T-cell (primary cell): ENCODE measurements at regions not wholly inside any gene's neighbourhood (a gene's known extent, or its start where the extent isn't known, plus 50 kb on each side); places are given as distances from the start of the nearest gene placed in this dataset.

ENCODE experiments used
- ATAC-seq, 4 experiments: fragments of 200-7000 bp in 3 of 4; fragments of 150-1000 bp in 1 of 4; cut with Tn5 transposase; replicated peaks in 1 of 4; 1 replicate in 3 of 4; 2 replicates in 1 of 4; pipeline ENCODE4 v1.10.0; 2021; ENCODE audit warnings: moderate library complexity in 3 of 4, mild to moderate bottlenecking in 2 of 4, moderate number of reproducible peaks in 1 of 4
- CTCF ChIA-PET, 2 donors: fragments of 300-600 bp; sonication (Branson Sonifier 250); formaldehyde crosslinking; loops; one replicate each; lab custom pipeline; 2022; ENCODE audit warnings: antibody characterized with exemption in 2 of 2; lab: Charles Lee
- POLR2A ChIA-PET, 2 donors: fragments of 300-600 bp; sonication (Branson Sonifier 250); formaldehyde crosslinking; loops; one replicate each; lab custom pipeline; 2022; ENCODE audit warnings: antibody characterized with exemption in 2 of 2; lab: Charles Lee
- DNase-seq, 35 experiments: peaks; one replicate each; pipeline versions ENCODE4 v3.0.0 to v3.0.0-alpha.2; 2013 to 2023
- H3K27ac ChIP-seq: one replicate; pipeline ENCODE4 v1.5.1; 2013; ENCODE audit warnings: low read length
- H3K27me3 ChIP-seq, 2 experiments: replicated peaks in 1 of 2; 1 replicate in 1 of 2; 2 replicates in 1 of 2; pipeline versions ENCODE4 v1.6.1 to v1.7.0; 2013; ENCODE audit warnings: low read length in 1 of 2, mixed read lengths in 1 of 2; ENCODE audit not compliant: control insufficient read depth in 2 of 2, insufficient read depth in 2 of 2; ENCODE audit errors: extremely low read depth in 1 of 2
- H3K36me3 ChIP-seq, 2 donors: 1 replicate in 1 of 2; 2 replicates in 1 of 2; pipeline versions ENCODE4 v1.6.1 to v1.7.0; 2013; ENCODE audit warnings: low read length in 1 of 2; ENCODE audit not compliant: control insufficient read depth in 2 of 2, insufficient read depth in 1 of 2; ENCODE audit errors: extremely low read depth in 1 of 2
- H3K4me1 ChIP-seq, 2 experiments: 1 replicate in 1 of 2; 2 replicates in 1 of 2; pipeline versions ENCODE4 v1.6.1 to v1.7.0; 2013; ENCODE audit warnings: low read length in 2 of 2, mixed read lengths in 1 of 2; ENCODE audit not compliant: insufficient read depth in 2 of 2, control insufficient read depth in 1 of 2; ENCODE audit errors: extremely low read depth in 1 of 2
- H3K4me3 ChIP-seq, 2 donors: 1 replicate in 1 of 2; 2 replicates in 1 of 2; pipeline versions ENCODE4 v1.5.1 to v1.7.0; 2013; ENCODE audit warnings: mild to moderate bottlenecking in 2 of 2, low read length in 1 of 2, moderate library complexity in 1 of 2; ENCODE audit not compliant: control insufficient read depth in 1 of 2; ENCODE audit errors: extremely low read depth in 1 of 2
- H3K9me3 ChIP-seq: 2 replicates; pipeline ENCODE4 v1.7.0; 2013
- H3K27ac Mint-ChIP-seq, 2 donors: one replicate each; pipeline ENCODE4 v1.8.0; 2020 to 2021; ENCODE audit warnings: mild to moderate bottlenecking in 2 of 2, mixed read lengths in 2 of 2
- H3K27me3 Mint-ChIP-seq, 2 donors: one replicate each; pipeline ENCODE4 v1.8.0; 2021 to 2022; ENCODE audit warnings: mixed read lengths in 2 of 2
- H3K36me3 Mint-ChIP-seq: one replicate; pipeline ENCODE4 v1.8.0; 2021; ENCODE audit warnings: mixed read lengths
- H3K4me1 Mint-ChIP-seq, 3 donors: one replicate each; pipeline ENCODE4 v1.8.0; 2020 to 2022; ENCODE audit warnings: mixed read lengths in 3 of 3, mild to moderate bottlenecking in 1 of 3
- H3K4me3 Mint-ChIP-seq, 3 donors: one replicate each; pipeline ENCODE4 v1.8.0; 2020 to 2022; ENCODE audit warnings: mild to moderate bottlenecking in 3 of 3, mixed read lengths in 3 of 3, moderate library complexity in 3 of 3
- H3K9me3 Mint-ChIP-seq, 3 donors: one replicate each; pipeline ENCODE4 v1.8.0; 2020 to 2022; ENCODE audit warnings: mixed read lengths in 3 of 3
- WGBS: methylation state at CpG from one replicate; pipeline ENCODE4 v1.1.5; 2013; ENCODE audit warnings: missing lambda C conversion rate; ENCODE audit not compliant: insufficient coverage; 5-methylcytosine and 5-hydroxymethylcytosine counted together

DNA sequence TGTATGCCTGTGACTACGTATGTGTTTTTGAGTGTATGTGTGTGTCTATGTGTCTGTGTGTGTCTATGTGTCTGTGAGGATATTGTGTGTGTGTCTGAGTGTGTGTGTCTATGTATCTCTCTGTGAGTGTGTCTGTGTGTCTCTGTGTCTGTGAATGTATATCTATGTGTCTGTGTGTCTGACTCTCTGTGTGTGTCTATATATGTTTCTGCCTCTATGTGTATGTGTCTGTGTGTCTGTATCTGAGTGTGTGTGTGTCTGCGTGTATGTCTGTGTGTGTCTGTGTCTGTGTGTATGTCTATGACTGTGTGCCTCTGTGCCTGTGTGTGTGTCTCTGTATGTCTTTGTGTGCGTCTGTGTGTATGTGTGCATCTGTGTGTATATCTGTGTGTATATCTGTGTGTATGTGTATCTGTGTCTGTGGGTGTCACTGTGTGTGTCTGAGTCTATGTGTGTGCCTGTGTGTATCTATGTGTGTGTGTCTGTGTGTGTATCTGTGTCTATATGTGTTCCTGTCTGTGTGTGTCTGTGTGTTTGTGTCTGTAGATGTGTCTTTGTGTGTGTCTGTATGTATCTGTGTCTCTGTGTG, 172.7 kb downstream of the MYCN start:
- Histone ChIP-seq H3K4me1 (no peaks in the 10 kb centered on the region), H3K4me3 (no peak overlapping the region), H3K27ac (no peak overlapping the region), H3K9me3 (no peaks in the 10 kb centered on the region), H3K27me3 (no peaks in the 10 kb centered on the region), H3K36me3 (no peaks in the 10 kb centered on the region)
- H3K27ac Mint-ChIP-seq, result no peak overlapping the region
- no peaks in the 10 kb centered on the region for H3K36me3 Mint-ChIP-seq
- DNase-seq (no peak), ATAC-seq (no peak)
- no peaks in the 10 kb centered on the region for H3K4me1 Mint-ChIP-seq
- H3K27me3 Mint-ChIP-seq, result no peaks in the 10 kb centered on the region
- ChIA-PET POLR2A (no interaction called here), CTCF (no interaction called here)
- H3K9me3 Mint-ChIP-seq, result no peaks in the 10 kb centered on the region
- 81% methylated on average over 3 of the region's 3 CpGs for WGBS
- no peak overlapping the region for H3K4me3 Mint-ChIP-seq

DNA sequence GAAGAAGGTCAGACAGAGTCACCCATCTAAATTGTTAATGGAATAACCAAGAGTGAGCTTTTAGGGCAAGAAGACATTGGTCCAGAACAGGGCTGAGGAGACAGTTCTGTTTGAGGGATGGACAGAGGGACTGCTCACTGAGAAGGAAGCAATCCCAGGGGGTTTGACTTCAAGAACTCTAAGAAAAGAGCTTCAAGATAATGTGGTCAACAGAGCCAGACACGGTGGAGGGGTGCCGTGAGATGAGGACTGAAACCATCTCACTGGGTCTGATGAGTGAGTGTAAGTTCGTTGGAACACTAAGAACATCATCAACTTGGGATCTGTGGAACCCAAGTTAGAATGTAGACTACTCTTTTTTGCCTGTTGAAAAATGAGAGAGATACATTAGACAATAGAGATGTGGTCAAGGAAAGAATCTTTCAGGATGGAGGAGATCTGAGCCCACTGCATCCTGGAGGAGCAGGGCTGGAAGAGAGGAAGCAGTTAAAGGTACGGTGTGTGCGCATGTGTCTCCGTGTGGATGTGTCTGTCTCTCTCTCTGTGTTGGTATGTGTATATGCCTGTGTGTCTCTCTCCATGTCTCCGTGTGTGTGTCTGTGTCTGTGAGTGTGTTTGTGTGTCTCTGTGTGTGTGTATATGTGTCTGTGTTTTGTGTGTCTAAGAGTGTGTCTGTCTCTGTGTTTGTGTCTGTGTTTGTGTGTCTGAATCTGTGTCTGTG, 172.1 kb downstream of the MYCN start:
- Histone ChIP-seq H3K9me3 (no peaks in the 10 kb centered on the region), H3K4me1 (no peaks in the 10 kb centered on the region), H3K4me3 (no peak overlapping the region), H3K36me3 (no peaks in the 10 kb centered on the region), H3K27ac (no peak overlapping the region), H3K27me3 (no peaks in the 10 kb centered on the region)
- Mint-ChIP-seq H3K36me3 (no peaks in the 10 kb centered on the region), H3K4me3 (no peak overlapping the region), H3K4me1 (no peaks in the 10 kb centered on the region), H3K27me3 (no peaks in the 10 kb centered on the region), H3K27ac (no peak overlapping the region), H3K9me3 (no peaks in the 10 kb centered on the region)
- DNase-seq (no peak), ATAC-seq (peak in 1 of 4 experiments; percentile 29)
- CTCF ChIA-PET, result interaction anchor here in 1 of 2 donors (0.5 kb wide), 1 partner anchor 43 kb away, joined by 3 read pairs; no protein-coding TSS in a partner anchor
- POLR2A ChIA-PET, result no interaction called here
- WGBS, result 83% methylated on average over 7 of the region's 7 CpGs

DNA sequence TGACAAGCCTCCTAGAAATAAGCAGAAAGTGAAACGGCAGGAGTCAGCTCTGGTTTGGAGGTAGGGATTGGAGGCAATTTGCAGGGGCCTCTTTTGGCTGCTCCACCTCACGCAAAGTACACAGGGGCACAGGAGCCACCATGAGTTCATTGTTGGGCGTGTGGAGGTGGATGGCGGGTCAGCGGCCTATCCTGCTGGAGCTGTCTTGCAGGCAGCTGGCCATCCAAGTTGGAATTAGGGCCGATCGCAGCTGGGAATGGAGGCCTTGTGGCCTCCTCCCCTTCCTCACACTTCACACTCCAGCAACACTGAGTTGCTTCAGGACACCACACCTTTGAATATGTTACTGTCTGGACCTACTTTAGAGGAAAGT, 171.5 kb downstream of the MYCN start:
- Histone ChIP-seq H3K36me3 (no peaks in the 10 kb centered on the region), H3K27me3 (no peaks in the 10 kb centered on the region), H3K27ac (no peak overlapping the region), H3K9me3 (no peaks in the 10 kb centered on the region), H3K4me3 (no peak overlapping the region), H3K4me1 (no peaks in the 10 kb centered on the region)
- Mint-ChIP-seq H3K4me1 (no peaks in the 10 kb centered on the region), H3K27ac (no peak overlapping the region), H3K36me3 (no peaks in the 10 kb centered on the region), H3K4me3 (no peak overlapping the region), H3K27me3 (no peaks in the 10 kb centered on the region), H3K9me3 (no peaks in the 10 kb centered on the region)
- ATAC-seq (no peak), DNase-seq (no peak)
- 96% methylated on average over 5 of the region's 7 CpGs for WGBS
- CTCF ChIA-PET, result no interaction called here
- POLR2A ChIA-PET, result no interaction called here

DNA sequence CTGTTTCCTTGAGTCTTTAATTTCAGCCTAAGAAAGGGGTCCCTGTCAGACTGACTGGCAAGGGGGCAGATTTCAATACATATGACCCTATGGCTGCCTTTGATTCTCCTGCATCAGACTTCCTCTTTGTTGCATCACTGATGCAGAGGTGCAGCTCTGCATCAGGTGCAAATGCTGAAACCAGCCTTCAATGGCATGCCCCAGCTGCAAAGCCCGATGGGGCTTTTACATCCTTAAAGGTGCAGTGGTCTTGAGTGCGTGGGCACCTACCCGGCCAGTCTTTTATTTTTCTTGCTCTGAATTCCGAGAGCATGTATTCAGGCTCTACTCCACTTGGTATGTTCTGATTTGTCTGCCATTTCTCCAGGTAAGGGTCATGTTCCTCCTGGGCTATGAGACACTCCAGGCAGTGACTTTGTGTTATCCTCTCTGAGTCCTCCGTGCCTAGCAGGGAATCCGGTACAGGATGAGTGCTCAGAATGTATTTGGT, 169.5 kb downstream of the MYCN start:
- no peaks in the 10 kb centered on the region for H3K4me1 ChIP-seq
- H3K4me3 ChIP-seq, result no peak overlapping the region
- no peaks in the 10 kb centered on the region for H3K36me3 ChIP-seq
- ChIA-PET POLR2A (no interaction called here), CTCF (no interaction called here)
- no peaks in the 10 kb centered on the region for H3K27me3 ChIP-seq
- no peaks in the 10 kb centered on the region for H3K9me3 ChIP-seq
- no peaks in the 10 kb centered on the region for H3K36me3 Mint-ChIP-seq
- H3K27ac Mint-ChIP-seq, result no peak overlapping the region
- no peak for ATAC-seq
- no peaks in the 10 kb centered on the region for H3K27me3 Mint-ChIP-seq
- DNase-seq, result no peak
- WGBS, result 86% methylated on average over 5 of the region's 6 CpGs
- no peaks in the 10 kb centered on the region for H3K9me3 Mint-ChIP-seq
- no peaks in the 10 kb centered on the region for H3K4me1 Mint-ChIP-seq
- no peak overlapping the region for H3K27ac ChIP-seq
- H3K4me3 Mint-ChIP-seq, result no peak overlapping the region

DNA sequence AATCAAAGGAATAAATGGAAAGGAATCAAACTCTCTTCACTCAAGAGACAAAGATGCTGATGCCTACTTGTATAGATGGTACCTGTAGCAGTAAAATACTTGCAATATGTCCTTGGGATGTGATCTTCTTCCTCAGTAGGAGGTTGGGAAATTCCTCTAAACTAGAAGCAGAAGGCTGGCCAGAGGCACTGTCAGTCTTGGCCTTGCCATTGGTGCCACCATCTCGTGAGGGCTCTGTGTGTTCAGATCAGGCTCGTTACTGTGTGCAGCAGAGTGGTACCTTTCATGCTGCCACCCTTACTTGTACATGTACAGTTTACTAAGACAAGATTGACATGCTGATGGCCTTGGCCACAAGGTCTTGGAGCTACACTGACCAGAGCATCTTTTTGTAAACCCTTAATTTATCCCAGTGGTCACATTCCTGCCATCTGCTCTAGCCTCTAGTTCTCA, 169.0 kb downstream of the MYCN start:
- CTCF ChIA-PET, result no interaction called here

DNA sequence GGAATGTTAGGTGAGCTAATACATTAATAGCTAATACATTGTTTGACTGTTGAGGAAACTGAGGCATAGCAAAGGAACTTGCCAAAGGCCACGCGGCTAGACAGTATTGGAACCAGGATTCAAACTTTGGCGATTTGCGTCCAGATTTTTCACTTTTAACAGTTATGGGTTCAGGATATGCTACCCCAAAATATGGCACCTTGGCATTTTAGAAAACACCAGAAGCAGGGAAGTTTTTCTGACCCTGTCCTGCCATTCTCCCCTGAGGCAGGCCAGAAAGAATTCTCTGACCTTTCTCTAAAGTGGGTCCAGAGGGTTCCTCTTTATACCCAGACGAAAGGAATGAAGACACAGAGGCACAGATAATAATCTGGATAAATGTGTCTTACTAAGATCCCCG, 166.9 kb downstream of the MYCN start:
- no peaks in the 10 kb centered on the region for H3K36me3 ChIP-seq

More for the DNA sequence above, 169.0 kb downstream of the MYCN start:
- no peak for DNase-seq
- POLR2A ChIA-PET, result no interaction called here
- no peak for ATAC-seq
- Mint-ChIP-seq H3K36me3 (no peaks in the 10 kb centered on the region), H3K27me3 (no peaks in the 10 kb centered on the region), H3K4me1 (no peaks in the 10 kb centered on the region), H3K27ac (no peak overlapping the region), H3K4me3 (no peak overlapping the region), H3K9me3 (no peaks in the 10 kb centered on the region)
- no peak overlapping the region for H3K27ac ChIP-seq
- 53% methylated on average over 2 of the region's 2 CpGs for WGBS
- H3K4me3 ChIP-seq, result no peak overlapping the region
- no peaks in the 10 kb centered on the region for H3K27me3 ChIP-seq
- no peaks in the 10 kb centered on the region for H3K4me1 ChIP-seq
- no peaks in the 10 kb centered on the region for H3K36me3 ChIP-seq
- no peaks in the 10 kb centered on the region for H3K9me3 ChIP-seq

More for the DNA sequence above, 166.9 kb downstream of the MYCN start:
- POLR2A ChIA-PET, result no interaction called here
- no peak overlapping the region for H3K27ac ChIP-seq
- CTCF ChIA-PET, result no interaction called here
- WGBS, result 91% methylated on average over 4 of the region's 6 CpGs
- Mint-ChIP-seq H3K4me1 (no peaks in the 10 kb centered on the region), H3K9me3 (no peaks in the 10 kb centered on the region), H3K27ac (no peak overlapping the region), H3K4me3 (no peak overlapping the region), H3K36me3 (no peaks in the 10 kb centered on the region), H3K27me3 (no peaks in the 10 kb centered on the region)
- no peaks in the 10 kb centered on the region for H3K4me1 ChIP-seq
- no peaks in the 10 kb centered on the region for H3K27me3 ChIP-seq
- ATAC-seq (no peak), DNase-seq (no peak)
- no peaks in the 10 kb centered on the region for H3K9me3 ChIP-seq
- H3K4me3 ChIP-seq, result no peak overlapping the region
